ENCODE measurements at regions not wholly inside any gene's neighbourhood (a gene's known extent, or its start where the extent isn't known, plus 50 kb on each side); places are given as distances from the start of the nearest gene placed in this dataset.

DNA sequence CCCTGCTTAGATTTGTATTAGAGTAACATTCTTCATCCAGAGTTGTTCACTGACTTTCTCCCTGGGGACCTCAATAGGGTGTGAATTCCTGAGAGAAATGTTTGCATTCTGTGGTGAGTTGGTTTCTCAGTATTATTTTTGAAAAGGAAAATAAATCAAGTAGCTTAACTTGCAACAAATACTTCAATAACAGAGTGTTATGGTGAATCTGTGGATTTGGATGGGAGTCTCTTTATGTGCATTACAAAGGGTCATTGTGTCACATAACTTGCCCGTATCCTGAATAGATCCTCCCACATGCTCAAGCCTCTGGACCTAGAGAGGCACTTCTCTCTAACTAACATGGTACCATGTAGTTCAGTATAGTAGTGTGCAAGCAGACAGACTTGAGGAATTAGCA is 68.4 kb upstream of the IPO9 start:
- TF ChIP-seq, protein P1, sequence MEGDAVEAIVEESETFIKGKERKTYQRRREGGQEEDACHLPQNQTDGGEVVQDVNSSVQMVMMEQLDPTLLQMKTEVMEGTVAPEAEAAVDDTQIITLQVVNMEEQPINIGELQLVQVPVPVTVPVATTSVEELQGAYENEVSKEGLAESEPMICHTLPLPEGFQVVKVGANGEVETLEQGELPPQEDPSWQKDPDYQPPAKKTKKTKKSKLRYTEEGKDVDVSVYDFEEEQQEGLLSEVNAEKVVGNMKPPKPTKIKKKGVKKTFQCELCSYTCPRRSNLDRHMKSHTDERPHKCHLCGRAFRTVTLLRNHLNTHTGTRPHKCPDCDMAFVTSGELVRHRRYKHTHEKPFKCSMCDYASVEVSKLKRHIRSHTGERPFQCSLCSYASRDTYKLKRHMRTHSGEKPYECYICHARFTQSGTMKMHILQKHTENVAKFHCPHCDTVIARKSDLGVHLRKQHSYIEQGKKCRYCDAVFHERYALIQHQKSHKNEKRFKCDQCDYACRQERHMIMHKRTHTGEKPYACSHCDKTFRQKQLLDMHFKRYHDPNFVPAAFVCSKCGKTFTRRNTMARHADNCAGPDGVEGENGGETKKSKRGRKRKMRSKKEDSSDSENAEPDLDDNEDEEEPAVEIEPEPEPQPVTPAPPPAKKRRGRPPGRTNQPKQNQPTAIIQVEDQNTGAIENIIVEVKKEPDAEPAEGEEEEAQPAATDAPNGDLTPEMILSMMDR (IDR thresholded peaks at IDR 0.05), result no peak
- no peak for TF ChIP-seq POLR2A (IDR thresholded peaks at IDR 0.05)

All from thyroid gland (tissue), 4 donors.